ENCODE measurements at regions not wholly inside any gene's neighbourhood (a gene's known extent, or its start where the extent isn't known, plus 50 kb on each side); places are given as distances from the start of the nearest gene placed in this dataset.

DNA sequence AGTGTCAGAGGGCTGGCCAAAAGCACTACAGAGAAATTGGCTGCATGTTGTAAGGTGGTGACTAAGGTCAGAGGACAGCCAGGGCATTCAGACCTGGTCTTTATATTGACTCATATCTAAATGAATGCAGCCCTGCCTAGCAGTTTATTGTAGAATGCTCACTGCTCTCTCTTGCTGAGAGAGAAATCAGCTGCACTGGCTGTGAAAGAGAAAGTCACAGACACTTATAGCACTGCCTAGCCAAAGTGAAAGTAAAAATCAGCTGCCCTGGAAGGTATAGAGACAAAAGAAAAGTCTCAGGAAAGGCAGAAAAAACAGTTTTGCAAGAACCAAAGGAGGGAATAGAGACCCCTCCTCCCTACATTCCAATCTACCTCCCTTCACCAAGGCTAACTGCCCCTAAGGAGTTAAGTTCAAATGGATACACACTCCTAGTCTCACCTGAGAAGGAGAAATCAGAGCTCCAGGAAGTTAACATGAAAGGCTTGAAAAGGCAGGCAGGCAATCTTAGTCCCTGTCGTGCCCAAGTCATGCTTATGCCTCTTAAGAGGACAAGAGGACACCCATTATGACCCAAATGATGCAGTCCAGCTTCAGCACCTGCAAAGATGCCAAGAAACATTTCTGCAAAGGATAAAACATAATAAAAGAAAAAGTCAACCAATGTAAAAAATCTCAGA is 235.1 kb downstream of the RPS4Y2 start:
- Histone ChIP-seq H3K27ac (ENCODE audit: low read depth, low read length) (no peak overlapping the region), H2AFZ (ENCODE audit: low read length, unreplicated experiment) (no peak overlapping the region), H3K4me3 (ENCODE audit: low read depth, low read length) (peak overlapping the region; percentile 25; the same call in 1 of the 2 replicates), H3K4me1 (ENCODE audit: control insufficient read depth, insufficient read depth, low read length, unreplicated experiment) (no peaks in the 10 kb centered on the region), H3K36me3 (ENCODE audit: insufficient read depth, low read length) (no peaks in the 10 kb centered on the region), H3K79me2 (ENCODE audit: control insufficient read depth, insufficient read depth, low read length, unreplicated experiment) (no peaks in the 10 kb centered on the region), H3K27me3 (ENCODE audit: insufficient read depth, low read length) (no peaks in the 10 kb centered on the region)

GRCh38 chrY:20997355-20997754 is 241.4 kb downstream of the RPS4Y2 start:
- H3K36me3 ChIP-seq (ENCODE audit: insufficient read depth, low read length): no peaks in the 10 kb centered on the region
- no peaks in the 10 kb centered on the region for H3K79me2 ChIP-seq (ENCODE audit: control insufficient read depth, insufficient read depth, low read length, unreplicated experiment)
- no peak overlapping the region for H3K27ac ChIP-seq (ENCODE audit: low read depth, low read length)
- no peak overlapping the region for H3K4me3 ChIP-seq (ENCODE audit: low read depth, low read length)
- H3K27me3 ChIP-seq (ENCODE audit: insufficient read depth, low read length): no peaks in the 10 kb centered on the region
- no peaks in the 10 kb centered on the region for H3K4me1 ChIP-seq (ENCODE audit: control insufficient read depth, insufficient read depth, low read length, unreplicated experiment)
- H2AFZ ChIP-seq (ENCODE audit: low read length, unreplicated experiment): no peak overlapping the region

DNA sequence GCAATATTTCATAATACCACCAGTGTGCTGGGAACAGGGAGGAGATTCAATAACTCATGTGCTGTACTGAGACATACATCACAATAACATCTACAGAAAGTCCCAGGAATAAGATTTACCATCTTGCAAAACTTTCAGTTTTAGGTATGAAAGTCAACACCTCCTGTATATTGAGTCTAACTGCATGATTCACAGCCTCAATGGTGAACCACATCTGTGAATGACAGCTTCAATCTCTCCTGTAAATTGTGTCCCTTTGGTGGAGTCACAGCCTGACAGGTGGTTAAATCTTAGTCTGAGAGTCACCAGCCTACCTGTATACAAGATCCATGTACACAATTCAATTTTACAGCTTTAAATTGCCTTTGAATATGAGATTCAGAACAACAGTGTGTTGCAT is 242.1 kb downstream of the RPS4Y2 start:
- Histone ChIP-seq H3K27ac (ENCODE audit: low read depth, low read length) (no peak overlapping the region), H2AFZ (ENCODE audit: low read length, unreplicated experiment) (no peak overlapping the region), H3K4me1 (ENCODE audit: control insufficient read depth, insufficient read depth, low read length, unreplicated experiment) (no peaks in the 10 kb centered on the region)

DNA sequence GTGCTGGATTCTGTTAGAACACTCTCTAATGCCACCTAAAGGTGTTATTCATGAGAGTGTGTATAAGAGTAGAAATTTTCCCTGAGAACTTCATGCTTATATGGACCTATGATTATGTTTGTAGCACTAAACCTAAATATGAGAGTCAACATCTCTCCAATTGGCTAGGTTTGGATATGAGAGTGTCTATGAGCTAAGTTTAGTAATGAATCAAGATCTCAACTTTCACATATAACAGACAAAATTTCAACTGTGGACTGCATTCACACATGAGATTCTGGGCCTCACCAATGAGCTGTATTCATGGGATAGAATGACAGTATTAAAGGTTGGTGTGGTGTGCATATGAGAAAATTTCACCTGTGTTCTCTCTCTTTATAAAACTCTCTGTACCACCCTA is 242.6 kb downstream of the RPS4Y2 start:
- Histone ChIP-seq H2AFZ (ENCODE audit: low read length, unreplicated experiment) (no peak overlapping the region), H3K36me3 (ENCODE audit: insufficient read depth, low read length) (no peaks in the 10 kb centered on the region), H3K27ac (ENCODE audit: low read depth, low read length) (no peak overlapping the region), H3K4me1 (ENCODE audit: control insufficient read depth, insufficient read depth, low read length, unreplicated experiment) (no peaks in the 10 kb centered on the region), H3K27me3 (ENCODE audit: insufficient read depth, low read length) (no peaks in the 10 kb centered on the region), H3K79me2 (ENCODE audit: control insufficient read depth, insufficient read depth, low read length, unreplicated experiment) (no peaks in the 10 kb centered on the region), H3K4me3 (ENCODE audit: low read depth, low read length) (no peak overlapping the region)

More for the DNA sequence above, 242.1 kb downstream of the RPS4Y2 start:
- no peak overlapping the region for H3K4me3 ChIP-seq (ENCODE audit: low read depth, low read length)
- no peaks in the 10 kb centered on the region for H3K27me3 ChIP-seq (ENCODE audit: insufficient read depth, low read length)
- no peaks in the 10 kb centered on the region for H3K36me3 ChIP-seq (ENCODE audit: insufficient read depth, low read length)
- no peaks in the 10 kb centered on the region for H3K79me2 ChIP-seq (ENCODE audit: control insufficient read depth, insufficient read depth, low read length, unreplicated experiment)

DNA sequence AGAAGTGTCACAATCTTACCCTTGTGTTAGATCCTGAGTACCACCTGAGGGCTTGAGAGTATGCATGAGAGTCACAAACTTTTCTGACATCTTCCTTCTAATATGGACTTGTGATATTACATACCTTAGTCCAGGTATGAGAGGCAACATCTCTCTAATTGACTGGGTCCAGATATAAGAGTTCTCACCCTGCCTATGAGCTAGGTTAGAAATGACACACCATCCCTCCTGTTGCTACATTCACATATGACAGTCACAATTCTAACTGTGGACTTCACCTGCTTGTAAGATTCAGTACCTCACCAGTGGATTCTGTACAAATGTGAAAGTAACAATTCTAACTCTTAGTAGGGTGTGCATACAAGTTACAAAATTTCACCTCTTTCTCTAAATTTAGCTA is 245.2 kb downstream of the RPS4Y2 start:
- Histone ChIP-seq H3K36me3 (ENCODE audit: insufficient read depth, low read length) (no peaks in the 10 kb centered on the region), H3K27me3 (ENCODE audit: insufficient read depth, low read length) (no peaks in the 10 kb centered on the region), H3K79me2 (ENCODE audit: control insufficient read depth, insufficient read depth, low read length, unreplicated experiment) (no peaks in the 10 kb centered on the region), H2AFZ (ENCODE audit: low read length, unreplicated experiment) (no peak overlapping the region), H3K27ac (ENCODE audit: low read depth, low read length) (no peak overlapping the region), H3K4me1 (ENCODE audit: control insufficient read depth, insufficient read depth, low read length, unreplicated experiment) (no peaks in the 10 kb centered on the region), H3K4me3 (ENCODE audit: low read depth, low read length) (no peak overlapping the region)

DNA sequence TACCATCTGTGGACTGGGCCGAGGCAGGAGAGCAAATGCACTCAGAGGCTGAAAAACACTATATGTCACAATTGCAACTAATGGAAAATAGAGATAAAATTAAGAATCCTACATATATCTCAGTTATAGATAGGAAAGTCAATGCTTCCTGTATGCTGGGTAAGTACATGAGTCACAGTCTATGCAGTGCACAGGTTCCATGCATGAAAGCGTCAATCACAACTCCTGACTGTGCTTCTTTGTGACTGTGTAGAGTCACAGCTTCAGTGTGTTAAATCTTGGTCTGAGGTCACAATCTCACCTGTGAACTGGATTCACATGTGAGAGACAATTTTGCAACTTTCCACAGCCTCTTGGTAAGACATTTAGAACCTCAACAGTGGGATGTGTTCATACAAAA is 247.2 kb downstream of the RPS4Y2 start:
- Histone ChIP-seq H3K27me3 (ENCODE audit: insufficient read depth, low read length) (no peaks in the 10 kb centered on the region), H3K4me3 (ENCODE audit: low read depth, low read length) (no peak overlapping the region), H3K4me1 (ENCODE audit: control insufficient read depth, insufficient read depth, low read length, unreplicated experiment) (no peaks in the 10 kb centered on the region), H3K79me2 (ENCODE audit: control insufficient read depth, insufficient read depth, low read length, unreplicated experiment) (no peaks in the 10 kb centered on the region), H3K36me3 (ENCODE audit: insufficient read depth, low read length) (no peaks in the 10 kb centered on the region), H3K27ac (ENCODE audit: low read depth, low read length) (no peak overlapping the region), H2AFZ (ENCODE audit: low read length, unreplicated experiment) (no peak overlapping the region)

- Histone ChIP-seq H3K27me3 (ENCODE audit: insufficient read depth, low read length) (no peaks in the 10 kb centered on the region), H3K79me2 (ENCODE audit: control insufficient read depth, insufficient read depth, low read length, unreplicated experiment) (no peaks in the 10 kb centered on the region), H3K27ac (ENCODE audit: low read depth, low read length) (no peak overlapping the region), H2AFZ (ENCODE audit: low read length, unreplicated experiment) (no peak overlapping the region), H3K4me3 (ENCODE audit: low read depth, low read length) (no peak overlapping the region), H3K4me1 (ENCODE audit: control insufficient read depth, insufficient read depth, low read length, unreplicated experiment) (no peaks in the 10 kb centered on the region), H3K36me3 (ENCODE audit: insufficient read depth, low read length) (no peaks in the 10 kb centered on the region)
Measured at GRCh38 chrY:21005531-21005930, 249.6 kb downstream of the RPS4Y2 start.

DNA sequence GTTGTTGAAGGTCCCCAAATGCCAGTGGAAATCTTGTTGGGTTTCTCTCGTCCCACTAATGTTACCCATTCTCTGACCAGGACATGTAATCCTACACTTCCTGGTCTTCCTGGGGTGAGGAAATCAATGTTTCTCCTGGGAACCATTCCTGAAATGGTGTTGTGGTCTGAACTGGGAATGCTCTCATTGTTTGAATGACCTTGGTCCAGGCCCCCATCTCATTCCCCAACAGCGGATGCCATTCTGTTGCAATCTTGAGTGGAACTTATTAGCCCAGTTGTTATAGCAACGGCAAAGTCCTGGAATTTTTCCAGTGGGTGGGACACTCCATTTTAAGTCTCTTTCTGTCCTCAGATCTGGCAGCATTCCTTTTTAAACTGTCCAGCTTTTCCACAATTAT is 265.9 kb downstream of the RPS4Y2 start:
- Histone ChIP-seq H3K4me3 (ENCODE audit: low read depth, low read length) (no peak overlapping the region), H3K79me2 (ENCODE audit: control insufficient read depth, insufficient read depth, low read length, unreplicated experiment) (no peaks in the 10 kb centered on the region), H3K4me1 (ENCODE audit: control insufficient read depth, insufficient read depth, low read length, unreplicated experiment) (no peaks in the 10 kb centered on the region)

GRCh38 chrY:21022326-21023044 is 266.6 kb downstream of the RPS4Y2 start:
- no peaks in the 10 kb centered on the region for H3K79me2 ChIP-seq (ENCODE audit: control insufficient read depth, insufficient read depth, low read length, unreplicated experiment)
- H3K27ac ChIP-seq (ENCODE audit: low read depth, low read length): peak overlapping the region; percentile 42
- H2AFZ ChIP-seq (ENCODE audit: low read length, unreplicated experiment): no peak overlapping the region
- no peaks in the 10 kb centered on the region for H3K36me3 ChIP-seq (ENCODE audit: insufficient read depth, low read length)
- H3K4me1 ChIP-seq (ENCODE audit: control insufficient read depth, insufficient read depth, low read length, unreplicated experiment): no peaks in the 10 kb centered on the region
- no peaks in the 10 kb centered on the region for H3K27me3 ChIP-seq (ENCODE audit: insufficient read depth, low read length)
- H3K4me3 ChIP-seq (ENCODE audit: low read depth, low read length): no peak overlapping the region

More for the DNA sequence above, 265.9 kb downstream of the RPS4Y2 start:
- Histone ChIP-seq H3K27ac (ENCODE audit: low read depth, low read length) (peak overlapping the region; percentile 42), H2AFZ (ENCODE audit: low read length, unreplicated experiment) (no peak overlapping the region), H3K36me3 (ENCODE audit: insufficient read depth, low read length) (no peaks in the 10 kb centered on the region), H3K27me3 (ENCODE audit: insufficient read depth, low read length) (no peaks in the 10 kb centered on the region)

GRCh38 chrY:21023906-21024305 is 268.0 kb downstream of the RPS4Y2 start:
- H3K36me3 ChIP-seq (ENCODE audit: insufficient read depth, low read length): no peaks in the 10 kb centered on the region
- H3K4me3 ChIP-seq (ENCODE audit: low read depth, low read length): no peak overlapping the region
- no peaks in the 10 kb centered on the region for H3K27me3 ChIP-seq (ENCODE audit: insufficient read depth, low read length)
- H2AFZ ChIP-seq (ENCODE audit: low read length, unreplicated experiment): no peak overlapping the region
- no peaks in the 10 kb centered on the region for H3K4me1 ChIP-seq (ENCODE audit: control insufficient read depth, insufficient read depth, low read length, unreplicated experiment)
- no peak overlapping the region for H3K27ac ChIP-seq (ENCODE audit: low read depth, low read length)
- no peaks in the 10 kb centered on the region for H3K79me2 ChIP-seq (ENCODE audit: control insufficient read depth, insufficient read depth, low read length, unreplicated experiment)

DNA sequence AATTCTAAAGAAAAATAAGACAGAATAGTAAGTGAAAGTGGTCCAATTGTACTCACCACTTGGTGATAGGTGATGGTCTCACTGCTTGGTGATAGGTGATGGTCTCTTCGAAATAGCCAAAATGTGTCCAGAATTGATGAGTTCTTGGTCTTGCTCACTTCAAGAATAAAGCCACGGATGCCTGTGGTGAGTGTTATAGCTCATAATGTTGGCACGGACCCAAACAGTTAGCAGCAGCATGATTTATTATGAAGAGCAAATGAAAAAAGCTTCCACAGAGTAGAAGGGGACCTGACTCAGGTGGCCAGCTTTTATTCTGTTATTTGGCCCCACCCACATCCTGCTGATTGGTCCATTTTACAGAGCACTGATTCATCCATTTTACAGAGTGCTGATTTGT is 272.6 kb downstream of the RPS4Y2 start:
- no peak overlapping the region for H2AFZ ChIP-seq (ENCODE audit: low read length, unreplicated experiment)

More for the DNA sequence above, 272.6 kb downstream of the RPS4Y2 start:
- no peaks in the 10 kb centered on the region for H3K36me3 ChIP-seq (ENCODE audit: insufficient read depth, low read length)
- H3K27me3 ChIP-seq (ENCODE audit: insufficient read depth, low read length): no peaks in the 10 kb centered on the region
- H3K79me2 ChIP-seq (ENCODE audit: control insufficient read depth, insufficient read depth, low read length, unreplicated experiment): no peaks in the 10 kb centered on the region
- no peak overlapping the region for H3K27ac ChIP-seq (ENCODE audit: low read depth, low read length)
- H3K4me1 ChIP-seq (ENCODE audit: control insufficient read depth, insufficient read depth, low read length, unreplicated experiment): no peaks in the 10 kb centered on the region
- no peak overlapping the region for H3K4me3 ChIP-seq (ENCODE audit: low read depth, low read length)

Data from ACC112 (cell line).